Activated CD4-positive, alpha-beta T cell treated with anti-CD3 and anti-CD28 coated beads for 36 hours (primary cell): ENCODE measurements at regions not wholly inside any gene's neighbourhood (a gene's known extent, or its start where the extent isn't known, plus 50 kb on each side); places are given as distances from the start of the nearest gene placed in this dataset.

Experiments
- ATAC-seq: fragments of 200-7000 bp; cut with Tn5 transposase; one replicate; pipeline ENCODE4 v1.10.0; 2021; ENCODE audit warnings: mild to moderate bottlenecking, moderate library complexity
- CTCF ChIA-PET: fragments of 350-600 bp; sonication (Branson Sonifier 250); formaldehyde crosslinking; loops from one replicate; lab custom pipeline; 2021; ENCODE audit warnings: antibody characterized with exemption; lab: Charles Lee
- POLR2A ChIA-PET: fragments of 350-600 bp; sonication (Branson Sonifier 250); formaldehyde crosslinking; loops from one replicate; lab custom pipeline; 2021; ENCODE audit warnings: antibody characterized with exemption, inconsistent platforms; lab: Charles Lee
- DNase-seq: peaks from one replicate; pipeline ENCODE4 v3.0.0-alpha.2; 2020
- H3K27ac Mint-ChIP-seq: one replicate; pipeline ENCODE4 v1.8.0; 2021; ENCODE audit warnings: mixed read lengths
- H3K27me3 Mint-ChIP-seq: one replicate; pipeline ENCODE4 v1.8.0; 2021; ENCODE audit warnings: mixed read lengths
- H3K36me3 Mint-ChIP-seq: one replicate; pipeline ENCODE4 v1.8.0; 2021; ENCODE audit warnings: low read depth, mixed read lengths
- H3K4me1 Mint-ChIP-seq: one replicate; pipeline ENCODE4 v1.8.0; 2021; ENCODE audit warnings: mixed read lengths
- H3K4me3 Mint-ChIP-seq: one replicate; pipeline ENCODE4 v1.8.0; 2021; ENCODE audit warnings: mild to moderate bottlenecking, moderate library complexity, mixed read lengths
- H3K9me3 Mint-ChIP-seq: one replicate; pipeline ENCODE4 v1.8.0; 2021; ENCODE audit warnings: low read depth, mixed read lengths
- intact Hi-C, 2 experiments: fragments of 100-400 bp; cut with DNase I in 1 of 2; cut with micrococcal nuclease in 1 of 2; formaldehyde crosslinking; loops; one replicate each; pipeline versions ENCODE4 v1.14.2 to v1.15.1; 2022 to 2024; cut with DNase I, micrococcal nuclease

- DNase-seq: no peak
- intact Hi-C loops: loop anchor here in 1 of 2 experiments (10.0 kb wide), 1 partner anchor 751 kb away; no protein-coding TSS in a partner anchor
- no peak overlapping the region for H3K4me3 Mint-ChIP-seq
- ChIA-PET CTCF (interaction anchor here (1.0 to 1.7 kb wide), 2 partner anchors 10 to 671 kb away, joined by 3 to 6 read pairs; no protein-coding TSS in a partner anchor), POLR2A (no interaction called here)
- H3K9me3 Mint-ChIP-seq: no peaks in the 10 kb centered on the region
- H3K27me3 Mint-ChIP-seq: peaks cover 21% of the 10 kb centered on the region
- ATAC-seq: no peak
- no peak overlapping the region for H3K27ac Mint-ChIP-seq
- H3K36me3 Mint-ChIP-seq: no peaks in the 10 kb centered on the region
- H3K4me1 Mint-ChIP-seq: no peaks in the 10 kb centered on the region
These were observed 148.6 kb upstream of the ZC3H12A start for GRCh38 chr1:37325509-37326437.

- intact Hi-C loops: loop anchor here in 1 of 2 experiments (10.0 kb wide), 1 partner anchor 103 kb away; no protein-coding TSS in a partner anchor
- ATAC-seq: no peak
- ChIA-PET CTCF (interaction anchor here (0.6 to 0.7 kb wide), 2 partner anchors 431 to 992 kb away, joined by 3 read pairs; no protein-coding TSS in a partner anchor), POLR2A (no interaction called here)
- no peaks in the 10 kb centered on the region for H3K4me1 Mint-ChIP-seq
- H3K27me3 Mint-ChIP-seq: peaks cover 7% of the 10 kb centered on the region
- no peaks in the 10 kb centered on the region for H3K9me3 Mint-ChIP-seq
- no peak overlapping the region for H3K4me3 Mint-ChIP-seq
- no peaks in the 10 kb centered on the region for H3K36me3 Mint-ChIP-seq
- no peak for DNase-seq
- no peak overlapping the region for H3K27ac Mint-ChIP-seq
These were observed 142.3 kb upstream of the ZC3H12A start for GRCh38 chr1:37332126-37332525.

- ChIA-PET POLR2A (no interaction called here), CTCF (no interaction called here)
- H3K4me1 Mint-ChIP-seq: no peaks in the 10 kb centered on the region
- H3K36me3 Mint-ChIP-seq: no peaks in the 10 kb centered on the region
- ATAC-seq (no peak), DNase-seq (no peak)
- no peak overlapping the region for H3K27ac Mint-ChIP-seq
- H3K27me3 Mint-ChIP-seq: peaks cover 8% of the 10 kb centered on the region
- no peak overlapping the region for H3K4me3 Mint-ChIP-seq
- H3K9me3 Mint-ChIP-seq: no peaks in the 10 kb centered on the region
- intact Hi-C loops: loop anchor here in 1 of 2 experiments (10.0 kb wide), 1 partner anchor 96 kb away; no protein-coding TSS in a partner anchor
These were observed 135.7 kb upstream of the ZC3H12A start for GRCh38 chr1:37338658-37339057.

- intact Hi-C loops: no loop called here
- H3K9me3 Mint-ChIP-seq: no peaks in the 10 kb centered on the region
- DNase-seq: no peak
- POLR2A ChIA-PET: no interaction called here
- no peaks in the 10 kb centered on the region for H3K4me1 Mint-ChIP-seq
- no peaks in the 10 kb centered on the region for H3K36me3 Mint-ChIP-seq
- ATAC-seq: no peak
- no peak overlapping the region for H3K4me3 Mint-ChIP-seq
- CTCF ChIA-PET: interaction anchor here (0.6 kb wide), 1 partner anchor 16 kb away, joined by 3 read pairs; no protein-coding TSS in a partner anchor
- peaks cover 4% of the 10 kb centered on the region for H3K27me3 Mint-ChIP-seq
- H3K27ac Mint-ChIP-seq: no peak overlapping the region
These were observed 131.6 kb upstream of the ZC3H12A start for GRCh38 chr1:37342736-37343135.

- Mint-ChIP-seq H3K27ac (no peak overlapping the region), H3K36me3 (no peaks in the 10 kb centered on the region), H3K27me3 (peaks cover 5% of the 10 kb centered on the region), H3K9me3 (no peaks in the 10 kb centered on the region), H3K4me3 (no peak overlapping the region), H3K4me1 (no peaks in the 10 kb centered on the region)
- CTCF ChIA-PET: no interaction called here
- intact Hi-C loops: no loop called here
- POLR2A ChIA-PET: no interaction called here
- no peak for ATAC-seq
- no peak for DNase-seq
These were observed 127.2 kb upstream of the ZC3H12A start for GRCh38 chr1:37347104-37347649.

GRCh38 chr1:37353871-37354270, 120.5 kb upstream of the ZC3H12A start:
- Mint-ChIP-seq H3K4me1 (no peaks in the 10 kb centered on the region), H3K27ac (no peak overlapping the region), H3K4me3 (no peak overlapping the region), H3K9me3 (no peaks in the 10 kb centered on the region), H3K36me3 (no peaks in the 10 kb centered on the region), H3K27me3 (peaks cover 6% of the 10 kb centered on the region)
- DNase-seq (no peak), ATAC-seq (no peak)
- POLR2A ChIA-PET: no interaction called here
- intact Hi-C loops: no loop called here
- CTCF ChIA-PET: no interaction called here

- Mint-ChIP-seq H3K9me3 (no peaks in the 10 kb centered on the region), H3K4me1 (no peaks in the 10 kb centered on the region), H3K4me3 (no peak overlapping the region), H3K27ac (no peak overlapping the region), H3K36me3 (no peaks in the 10 kb centered on the region), H3K27me3 (peaks cover 7% of the 10 kb centered on the region)
- CTCF ChIA-PET: interaction anchor here (0.7 kb wide), 1 partner anchor 645 kb away, joined by 3 read pairs; no protein-coding TSS in a partner anchor
- DNase-seq: no peak
- ATAC-seq: no peak
- intact Hi-C loops: no loop called here
- POLR2A ChIA-PET: no interaction called here
These were observed 119.3 kb upstream of the ZC3H12A start for GRCh38 chr1:37354876-37355650.

GRCh38 chr1:37358992-37359391, 115.4 kb upstream of the ZC3H12A start:
- Mint-ChIP-seq H3K4me3 (no peak overlapping the region), H3K27me3 (peaks cover 26% of the 10 kb centered on the region), H3K36me3 (no peaks in the 10 kb centered on the region), H3K9me3 (no peaks in the 10 kb centered on the region), H3K27ac (no peak overlapping the region), H3K4me1 (no peaks in the 10 kb centered on the region)
- POLR2A ChIA-PET: no interaction called here
- ATAC-seq (no peak), DNase-seq (no peak)
- intact Hi-C loops: no loop called here
- CTCF ChIA-PET: interaction anchor here (0.6 kb wide), 1 partner anchor 51 kb away, joined by 3 read pairs; no protein-coding TSS in a partner anchor

- Mint-ChIP-seq H3K36me3 (no peaks in the 10 kb centered on the region), H3K27me3 (peaks cover 27% of the 10 kb centered on the region), H3K9me3 (no peaks in the 10 kb centered on the region), H3K4me1 (no peaks in the 10 kb centered on the region), H3K4me3 (no peak overlapping the region), H3K27ac (no peak overlapping the region)
- ChIA-PET POLR2A (no interaction called here), CTCF (no interaction called here)
- no peak for ATAC-seq
- DNase-seq: no peak
- intact Hi-C loops: no loop called here
These were observed 114.4 kb upstream of the ZC3H12A start for GRCh38 chr1:37360011-37360410.

- POLR2A ChIA-PET: no interaction called here
- Mint-ChIP-seq H3K9me3 (no peaks in the 10 kb centered on the region), H3K36me3 (no peaks in the 10 kb centered on the region), H3K27me3 (peaks cover 30% of the 10 kb centered on the region), H3K4me3 (no peak overlapping the region), H3K27ac (no peak overlapping the region), H3K4me1 (no peaks in the 10 kb centered on the region)
- ATAC-seq (no peak), DNase-seq (no peak)
- CTCF ChIA-PET: interaction anchor here (0.6 kb wide), 1 partner anchor 172 kb away, joined by 3 read pairs; no protein-coding TSS in a partner anchor
- intact Hi-C loops: no loop called here
These were observed 111.6 kb upstream of the ZC3H12A start for GRCh38 chr1:37362594-37363385.
